HFF-Myc (cell line): ENCODE measurements at regions not wholly inside any gene's neighbourhood (a gene's known extent, or its start where the extent isn't known, plus 50 kb on each side); places are given as distances from the start of the nearest gene placed in this dataset.

Source experiments
- DNase-seq: peaks from one replicate; pipeline ENCODE4 v3.0.0-alpha.2; 2011; ENCODE audit warnings: low read depth; ENCODE audit errors: extremely low read depth
- H3K4me3 ChIP-seq: replicated peaks from 2 replicates; pipeline ENCODE4 v1.5.1; 2011; ENCODE audit warnings: low read depth, mild to moderate bottlenecking, control low read depth, low read length
- TF ChIP-seq, protein P1 (sequence below): IDR thresholded peaks from 2 replicates; pipeline ENCODE4 v1.5.1; 2012; ENCODE audit warnings: mild to moderate bottlenecking, low read depth, low read length, control low read depth; ENCODE audit errors: missing control alignments

DNA sequence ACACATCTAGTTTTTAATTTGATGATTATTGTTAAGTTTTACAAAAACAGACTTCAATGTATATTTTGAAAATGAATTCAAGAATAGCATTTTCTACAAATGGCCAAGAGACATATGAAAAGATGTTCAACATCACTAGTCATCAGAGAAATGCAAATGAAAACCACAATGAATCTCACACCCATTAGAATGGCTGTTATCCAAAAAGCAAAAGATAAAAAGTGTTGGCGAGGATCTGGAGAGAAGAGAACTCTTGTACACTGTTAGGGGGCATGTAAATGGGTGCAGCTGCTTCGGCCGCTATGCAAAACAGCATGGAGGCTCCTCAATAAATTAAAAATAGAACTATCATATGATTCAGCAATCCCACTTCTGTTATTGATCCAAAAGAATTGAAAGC, 185.8 kb upstream of the CCN2 start:
- TF ChIP-seq, protein P1, sequence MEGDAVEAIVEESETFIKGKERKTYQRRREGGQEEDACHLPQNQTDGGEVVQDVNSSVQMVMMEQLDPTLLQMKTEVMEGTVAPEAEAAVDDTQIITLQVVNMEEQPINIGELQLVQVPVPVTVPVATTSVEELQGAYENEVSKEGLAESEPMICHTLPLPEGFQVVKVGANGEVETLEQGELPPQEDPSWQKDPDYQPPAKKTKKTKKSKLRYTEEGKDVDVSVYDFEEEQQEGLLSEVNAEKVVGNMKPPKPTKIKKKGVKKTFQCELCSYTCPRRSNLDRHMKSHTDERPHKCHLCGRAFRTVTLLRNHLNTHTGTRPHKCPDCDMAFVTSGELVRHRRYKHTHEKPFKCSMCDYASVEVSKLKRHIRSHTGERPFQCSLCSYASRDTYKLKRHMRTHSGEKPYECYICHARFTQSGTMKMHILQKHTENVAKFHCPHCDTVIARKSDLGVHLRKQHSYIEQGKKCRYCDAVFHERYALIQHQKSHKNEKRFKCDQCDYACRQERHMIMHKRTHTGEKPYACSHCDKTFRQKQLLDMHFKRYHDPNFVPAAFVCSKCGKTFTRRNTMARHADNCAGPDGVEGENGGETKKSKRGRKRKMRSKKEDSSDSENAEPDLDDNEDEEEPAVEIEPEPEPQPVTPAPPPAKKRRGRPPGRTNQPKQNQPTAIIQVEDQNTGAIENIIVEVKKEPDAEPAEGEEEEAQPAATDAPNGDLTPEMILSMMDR: no peak
- H3K4me3 ChIP-seq: no peak overlapping the region
- no peak for DNase-seq

DNA sequence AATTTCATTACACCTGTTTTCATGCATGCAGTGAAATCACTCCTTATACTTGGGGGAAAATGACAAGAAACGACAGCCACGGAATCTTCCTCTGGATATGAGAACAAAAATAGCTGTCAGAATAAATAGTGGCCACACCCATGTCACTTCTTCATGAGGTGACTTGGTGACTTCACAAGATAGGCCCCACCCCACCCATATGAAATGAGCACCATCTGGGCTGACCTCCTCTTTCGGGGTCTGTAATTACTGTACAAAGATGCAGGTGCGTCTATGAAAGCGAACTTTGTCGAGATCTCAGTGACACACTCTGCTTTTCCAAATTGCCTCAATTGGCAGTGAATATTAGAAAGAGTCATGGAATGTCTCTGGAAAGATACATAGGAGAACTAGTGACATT, 184.2 kb upstream of the CCN2 start:
- DNase-seq: no peak
- H3K4me3 ChIP-seq: no peak overlapping the region
- TF ChIP-seq, protein P1: no peak

GRCh38 chr6:132133736-132134445, 182.7 kb upstream of the CCN2 start:
- no peak overlapping the region for H3K4me3 ChIP-seq
- DNase-seq: no peak
- TF ChIP-seq, protein P1: no peak

GRCh38 chr6:132132924-132133639, 181.9 kb upstream of the CCN2 start:
- no peak overlapping the region for H3K4me3 ChIP-seq

GRCh38 chr6:132132422-132132821, 181.2 kb upstream of the CCN2 start:
- TF ChIP-seq, protein P1: no peak
- H3K4me3 ChIP-seq: no peak overlapping the region
- no peak for DNase-seq

More at GRCh38 chr6:132132924-132133639, 181.9 kb upstream of the CCN2 start:
- no peak for DNase-seq
- TF ChIP-seq, protein P1: no peak

- no peak overlapping the region for H3K4me3 ChIP-seq
- peak; percentile 94 for DNase-seq
- TF ChIP-seq, protein P1: no peak
Measured at GRCh38 chr6:132131758-132132157, 180.6 kb upstream of the CCN2 start.
